Smooth muscle cell (in vitro differentiated cells): ENCODE measurements at regions not wholly inside any gene's neighbourhood (a gene's known extent, or its start where the extent isn't known, plus 50 kb on each side); places are given as distances from the start of the nearest gene placed in this dataset.

ENCODE experiments used
- DNase-seq: peaks from one replicate; lab custom pipeline; 2025; ENCODE audit not compliant: unreplicated experiment; lab: John Stamatoyannopoulos, UW
- H2AFZ ChIP-seq: fragments of 200-600 bp; sonication (generic); 2 replicates; pipeline ENCODE4 v1.6.0; 2016; ENCODE audit warnings: antibody characterized with exemption, low read depth, mild to moderate bottlenecking
- H3F3A ChIP-seq: fragments of 200-600 bp; sonication (generic); 2 replicates; pipeline ENCODE4 v1.6.0; 2017; ENCODE audit warnings: antibody characterized with exemption, low read depth
- H3K27ac ChIP-seq: fragments of 200-600 bp; sonication (generic); 2 replicates; pipeline ENCODE4 v1.5.1; 2016; ENCODE audit warnings: low read depth, mild to moderate bottlenecking
- H3K27me3 ChIP-seq: fragments of 200-600 bp; sonication (generic); 2 replicates; pipeline ENCODE4 v1.6.1; 2016; ENCODE audit warnings: low read depth, mild to moderate bottlenecking
- H3K36me3 ChIP-seq: fragments of 200-600 bp; sonication (generic); 2 replicates; pipeline ENCODE4 v1.5.1; 2016; ENCODE audit warnings: low read depth
- H3K4me1 ChIP-seq: fragments of 200-600 bp; sonication (generic); 2 replicates; pipeline ENCODE4 v1.5.1; 2016; ENCODE audit warnings: low read depth
- H3K4me2 ChIP-seq: fragments of 200-600 bp; sonication (generic); 2 replicates; pipeline ENCODE4 v1.6.0; 2016; ENCODE audit warnings: mild to moderate bottlenecking
- H3K4me3 ChIP-seq: fragments of 200-600 bp; sonication (generic); 2 replicates; pipeline ENCODE4 v1.5.1; 2016; ENCODE audit warnings: mild to moderate bottlenecking
- H3K79me2 ChIP-seq: fragments of 200-600 bp; sonication (generic); 2 replicates; pipeline ENCODE4 v1.6.0; 2016; ENCODE audit warnings: low read depth, mild to moderate bottlenecking
- H3K9ac ChIP-seq: fragments of 200-600 bp; sonication (generic); 2 replicates; pipeline ENCODE4 v1.6.0; 2016; ENCODE audit warnings: low read depth
- H3K9me3 ChIP-seq: fragments of 200-600 bp; sonication (generic); replicated peaks from 2 replicates; pipeline ENCODE4 v1.5.1; 2016; ENCODE audit warnings: low read depth
- H4K20me1 ChIP-seq: fragments of 200-600 bp; sonication (generic); 2 replicates; pipeline ENCODE4 v1.6.0; 2016; ENCODE audit warnings: low read depth
- CTCF ChIP-seq: fragments of 200-600 bp; sonication (generic); IDR thresholded peaks from 2 replicates; pipeline ENCODE4 v1.5.1; 2017; ENCODE audit warnings: borderline replicate concordance, mild to moderate bottlenecking, antibody characterized with exemption; ENCODE audit not compliant: insufficient read depth, poor library complexity, severe bottlenecking
- WGBS: methylation state at CpG from one replicate; pipeline ENCODE4 v1.1.7; 2016; ENCODE audit warnings: low lambda C conversion rate; 5-methylcytosine and 5-hydroxymethylcytosine counted together

GRCh38 chr18:77658299-77658662 lies 408.6 kb downstream of the GALR1 start:
- TF ChIP-seq CTCF: no peak
- WGBS: 55% methylated on average over 7 of the region's 7 CpGs
- Histone ChIP-seq H3K4me3 (no peak overlapping the region), H3K27me3 (peaks cover 3% of the 10 kb centered on the region), H2AFZ (no peak overlapping the region), H3F3A (no peaks in the 10 kb centered on the region), H3K79me2 (no peaks in the 10 kb centered on the region), H3K27ac (no peak overlapping the region), H4K20me1 (no peaks in the 10 kb centered on the region), H3K36me3 (no peaks in the 10 kb centered on the region), H3K4me2 (no peak overlapping the region), H3K4me1 (no peaks in the 10 kb centered on the region), H3K9ac (no peak overlapping the region), H3K9me3 (no peaks in the 10 kb centered on the region)
- DNase-seq: no peak

- no peak overlapping the region for H3K27ac ChIP-seq
- H3K36me3 ChIP-seq: no peaks in the 10 kb centered on the region
- no peaks in the 10 kb centered on the region for H3F3A ChIP-seq
- TF ChIP-seq CTCF: no peak
- peaks cover 3% of the 10 kb centered on the region for H3K27me3 ChIP-seq
- no peak overlapping the region for H2AFZ ChIP-seq
- H3K4me1 ChIP-seq: no peaks in the 10 kb centered on the region
- no peak for DNase-seq
- no peak overlapping the region for H3K9ac ChIP-seq
- no peak overlapping the region for H3K4me3 ChIP-seq
- H3K9me3 ChIP-seq: no peaks in the 10 kb centered on the region
- H3K4me2 ChIP-seq: no peak overlapping the region
- H3K79me2 ChIP-seq: no peaks in the 10 kb centered on the region
- H4K20me1 ChIP-seq: no peaks in the 10 kb centered on the region
- WGBS: 88% methylated on average over 5 of the region's 5 CpGs
Observed at GRCh38 chr18:77658751-77659448, 409.3 kb downstream of the GALR1 start.

- Histone ChIP-seq H4K20me1 (no peaks in the 10 kb centered on the region), H3K9ac (no peak overlapping the region), H3K4me3 (no peak overlapping the region), H3K4me1 (no peaks in the 10 kb centered on the region), H3K79me2 (no peaks in the 10 kb centered on the region), H3K36me3 (no peaks in the 10 kb centered on the region), H3F3A (no peaks in the 10 kb centered on the region), H3K27me3 (no peaks in the 10 kb centered on the region), H3K9me3 (no peaks in the 10 kb centered on the region), H2AFZ (no peak overlapping the region), H3K27ac (no peak overlapping the region), H3K4me2 (no peak overlapping the region)
- no peak for DNase-seq
- TF ChIP-seq CTCF: no peak
- 65% methylated on average over 3 of the region's 3 CpGs for WGBS
Observed at GRCh38 chr18:77666613-77667012, 417.0 kb downstream of the GALR1 start.

- WGBS: 94% methylated on average over 11 of the region's 26 CpGs
- H3K4me3 ChIP-seq: no peak overlapping the region
- no peaks in the 10 kb centered on the region for H3K4me1 ChIP-seq
- H3K4me2 ChIP-seq: no peak overlapping the region
- H3K79me2 ChIP-seq: no peaks in the 10 kb centered on the region
- H3K9me3 ChIP-seq: no peaks in the 10 kb centered on the region
- H3K27ac ChIP-seq: no peak overlapping the region
- no peaks in the 10 kb centered on the region for H3K27me3 ChIP-seq
- no peak overlapping the region for H3K9ac ChIP-seq
- no peaks in the 10 kb centered on the region for H3F3A ChIP-seq
- no peak for DNase-seq
- no peaks in the 10 kb centered on the region for H4K20me1 ChIP-seq
- H3K36me3 ChIP-seq: no peaks in the 10 kb centered on the region
- TF ChIP-seq CTCF: no peak
- H2AFZ ChIP-seq: no peak overlapping the region
Observed at GRCh38 chr18:77668219-77668618, 418.6 kb downstream of the GALR1 start.
